HG03575 (cell line): ENCODE measurements at regions not wholly inside any gene's neighbourhood (a gene's known extent, or its start where the extent isn't known, plus 50 kb on each side); places are given as distances from the start of the nearest gene placed in this dataset.

ENCODE experiments used
- ATAC-seq: cut with Tn5 transposase; IDR thresholded peaks from one replicate; pipeline ENCODE4 v1.9.1; 2021; ENCODE audit not compliant: unreplicated experiment, insufficient number of reproducible peaks, low FRiP score; ENCODE audit errors: extremely low read depth

DNA sequence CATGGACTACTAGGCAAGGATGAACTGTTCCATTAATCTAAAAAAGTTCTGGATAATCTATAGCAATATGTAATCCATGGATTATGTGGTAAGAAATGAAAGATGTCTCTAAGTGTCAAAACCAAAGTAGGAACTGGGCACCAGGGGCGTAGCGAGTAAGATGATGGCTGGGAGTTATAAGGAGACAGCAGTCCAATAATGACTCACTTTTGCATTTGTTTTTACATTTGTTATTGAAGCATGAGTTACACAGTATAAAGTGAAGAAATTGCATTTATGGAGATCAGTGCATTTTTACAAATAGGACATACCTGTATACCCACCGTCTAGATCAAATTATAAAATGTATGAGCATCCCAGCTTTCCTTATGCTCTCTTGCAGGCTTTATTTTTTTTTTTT, 878.5 kb upstream of the MAP3K7 start:
- no peak for ATAC-seq

DNA sequence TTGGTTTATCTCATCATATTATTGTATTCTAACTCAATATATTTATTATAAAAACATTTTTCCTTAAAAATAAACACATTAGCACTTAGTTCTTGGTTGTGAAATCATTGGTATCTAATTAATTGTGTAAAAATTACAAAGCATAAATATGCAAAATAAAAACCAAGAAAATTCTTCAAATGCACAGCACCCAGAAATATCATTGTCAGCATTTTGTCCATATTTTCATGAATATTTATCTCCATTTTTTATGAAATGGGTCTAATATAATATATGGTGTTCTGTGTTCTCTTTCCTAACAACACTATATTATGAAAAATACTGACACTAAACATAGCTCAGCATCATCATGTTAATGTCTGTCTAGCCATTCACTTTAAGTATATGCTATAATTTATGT, 877.8 kb upstream of the MAP3K7 start:
- no peak for ATAC-seq

DNA sequence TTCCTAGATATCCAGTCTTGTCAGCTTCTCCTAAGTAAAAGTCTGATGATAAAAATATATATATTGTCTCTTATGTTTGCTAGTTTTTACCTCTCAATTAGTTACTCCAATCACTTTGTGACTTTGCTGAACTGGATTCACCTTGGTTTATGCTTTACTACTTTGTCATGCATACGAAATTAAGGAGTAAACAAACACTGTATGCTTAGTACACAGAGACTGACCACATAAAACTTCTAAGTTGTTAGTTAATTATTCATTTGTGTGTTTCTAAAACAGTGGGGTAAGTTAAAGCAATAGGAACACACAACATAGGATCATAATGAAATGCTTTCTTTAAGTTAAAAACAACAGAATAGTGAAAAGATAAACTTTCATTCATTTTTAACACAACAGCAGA, 877.3 kb upstream of the MAP3K7 start:
- no peak for ATAC-seq

DNA sequence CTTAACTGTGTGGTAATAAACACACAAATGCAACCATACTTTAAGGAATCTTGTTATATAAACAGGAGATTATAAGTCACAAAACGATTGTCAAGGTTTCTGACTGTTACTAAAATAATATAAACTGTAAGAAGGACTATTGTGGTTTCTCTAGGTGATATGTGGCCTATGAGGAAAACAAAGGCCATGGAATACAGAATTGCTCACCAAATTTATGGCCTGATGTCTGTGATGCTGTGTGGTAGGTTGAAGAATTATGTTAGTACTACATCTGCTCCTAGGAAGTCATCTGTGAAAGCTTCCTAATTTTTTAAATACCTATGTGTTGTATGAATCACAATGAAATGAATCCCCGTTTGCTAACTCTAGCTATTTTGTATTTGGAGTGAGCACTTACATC, 875.4 kb upstream of the MAP3K7 start:
- ATAC-seq, result no peak

- no peak for ATAC-seq
These were observed 866.5 kb upstream of the MAP3K7 start for GRCh38 chr6:91453224-91453878.

GRCh38 chr6:91449539-91449938, 862.7 kb upstream of the MAP3K7 start:
- ATAC-seq, result no peak

DNA sequence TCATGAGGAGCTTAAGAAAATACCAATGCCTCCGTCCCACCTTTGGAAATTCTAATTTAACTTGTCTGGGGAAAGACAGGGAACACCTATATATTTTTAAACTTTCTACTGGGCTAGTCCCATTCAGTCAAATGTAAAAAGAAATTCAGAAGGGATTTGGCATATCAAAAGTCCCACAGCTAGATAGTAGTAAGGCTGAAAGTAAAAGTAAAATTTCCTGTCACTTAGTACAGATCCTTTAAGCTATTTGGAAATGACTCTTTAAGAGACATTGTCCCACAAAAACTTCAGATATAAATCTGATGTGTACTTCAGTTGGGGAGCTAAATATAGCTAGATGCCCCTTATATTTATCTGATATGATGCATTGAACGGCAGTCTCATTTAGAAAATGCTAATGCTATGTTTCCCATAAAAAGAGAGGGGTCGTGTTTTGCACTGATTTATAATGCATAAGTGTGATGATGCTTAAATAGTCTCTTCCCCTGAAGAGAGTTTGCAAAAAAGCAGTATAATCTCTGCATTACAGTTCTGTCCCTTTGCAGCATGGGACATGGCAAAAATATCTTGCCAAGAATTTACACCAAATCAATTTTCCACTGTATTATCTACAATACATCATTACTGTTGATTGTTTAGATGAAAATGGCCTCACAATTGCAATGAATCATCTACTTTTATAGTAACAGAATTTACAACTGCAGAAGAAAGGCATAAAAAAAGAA, 860.8 kb upstream of the MAP3K7 start:
- ATAC-seq, result peak; percentile 50

- ATAC-seq, result no peak
These were observed 860.2 kb upstream of the MAP3K7 start for GRCh38 chr6:91447081-91447480.

GRCh38 chr6:91443405-91443804, 856.5 kb upstream of the MAP3K7 start:
- ATAC-seq, result no peak

DNA sequence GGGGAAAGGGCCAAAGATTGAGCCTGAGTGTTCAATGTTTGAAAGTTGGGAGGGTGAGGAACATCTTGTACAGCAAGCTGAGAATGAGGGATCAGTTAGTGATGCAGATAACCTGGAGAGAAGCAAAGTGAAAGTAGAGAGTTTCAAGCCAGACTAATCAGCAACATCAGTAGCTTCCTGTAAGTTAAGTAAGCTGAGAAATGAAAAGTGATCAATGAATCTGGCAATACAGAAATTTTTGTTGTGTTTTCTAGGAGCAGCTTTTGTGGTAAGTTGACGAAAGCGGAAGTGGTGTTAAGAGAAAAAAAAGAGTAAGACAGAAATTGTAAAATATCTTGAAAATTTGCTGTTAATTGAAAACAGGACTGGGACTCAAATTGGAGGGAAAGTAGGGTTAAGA, 855.5 kb upstream of the MAP3K7 start:
- no peak for ATAC-seq

DNA sequence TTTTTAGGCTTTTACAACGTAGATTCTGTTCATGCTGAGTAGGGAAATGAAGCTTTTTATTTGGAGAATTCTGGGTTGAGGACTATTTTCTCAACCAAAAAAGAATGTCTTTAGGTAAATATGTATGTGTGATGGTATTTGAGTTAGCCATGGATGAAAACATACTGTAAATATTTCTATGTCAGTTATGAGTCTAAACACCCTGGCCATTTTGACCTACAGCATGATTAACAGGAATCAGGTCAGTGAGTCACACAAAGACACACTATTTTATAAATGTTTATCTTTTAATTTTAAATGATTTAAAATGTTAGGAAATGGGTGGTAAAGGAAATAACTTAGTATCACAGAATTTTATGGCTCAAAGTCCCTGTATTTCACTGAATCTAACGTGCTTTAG, 851.7 kb upstream of the MAP3K7 start:
- ATAC-seq, result no peak

GRCh38 chr6:91437315-91437729, 850.5 kb upstream of the MAP3K7 start:
- no peak for ATAC-seq

GRCh38 chr6:91436448-91436847, 849.6 kb upstream of the MAP3K7 start:
- no peak for ATAC-seq

DNA sequence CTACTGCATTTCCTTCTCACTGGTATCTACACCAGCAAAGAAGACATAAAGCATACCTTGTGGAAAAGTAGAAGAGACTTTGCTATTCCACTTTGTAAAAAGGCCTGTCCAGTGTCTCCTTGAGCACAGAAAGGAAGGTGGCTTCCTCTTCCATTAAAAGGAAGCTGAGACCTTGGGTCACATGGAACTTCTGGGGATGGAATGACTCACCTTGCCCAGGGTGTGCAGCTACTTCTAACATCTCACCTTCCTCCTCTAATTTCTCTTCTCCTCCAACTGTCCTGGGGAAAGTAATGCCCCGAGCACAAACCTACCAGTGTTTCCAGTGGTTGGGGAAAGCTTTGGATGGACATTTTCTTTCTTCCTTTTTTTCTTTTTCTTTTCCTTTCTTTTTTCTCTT, 848.8 kb upstream of the MAP3K7 start:
- ATAC-seq, result no peak

- no peak for ATAC-seq
These were observed 847.7 kb upstream of the MAP3K7 start for GRCh38 chr6:91434576-91434975.

- ATAC-seq, result no peak
These were observed 847.0 kb upstream of the MAP3K7 start for GRCh38 chr6:91433660-91434534.

DNA sequence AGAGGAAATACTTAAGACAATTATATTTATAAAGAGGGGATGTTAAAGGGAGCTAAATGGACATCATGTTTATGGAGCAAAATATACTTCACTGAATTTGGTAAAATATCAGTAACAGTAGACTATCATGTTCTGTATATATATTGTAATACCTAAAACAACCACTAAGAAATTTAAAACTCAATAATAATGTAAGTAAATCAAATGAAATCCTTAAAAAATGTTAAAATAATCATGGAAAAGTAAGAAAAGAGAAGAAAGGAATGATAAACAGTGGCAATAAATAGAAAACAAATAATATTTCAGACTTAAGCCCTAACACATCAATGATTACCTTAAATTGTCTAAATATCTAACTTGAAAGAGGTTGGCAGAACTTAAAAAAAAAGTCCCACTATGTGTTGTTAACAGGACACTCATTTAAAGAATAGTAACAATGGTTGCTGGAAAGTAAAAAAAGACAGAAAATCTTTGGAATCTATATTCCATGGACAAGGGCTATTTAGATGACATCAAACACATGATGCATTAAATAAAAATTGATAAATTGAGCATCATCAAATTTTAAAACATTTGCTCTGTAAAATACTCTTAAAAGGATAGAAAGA, 842.2 kb upstream of the MAP3K7 start:
- no peak for ATAC-seq

DNA sequence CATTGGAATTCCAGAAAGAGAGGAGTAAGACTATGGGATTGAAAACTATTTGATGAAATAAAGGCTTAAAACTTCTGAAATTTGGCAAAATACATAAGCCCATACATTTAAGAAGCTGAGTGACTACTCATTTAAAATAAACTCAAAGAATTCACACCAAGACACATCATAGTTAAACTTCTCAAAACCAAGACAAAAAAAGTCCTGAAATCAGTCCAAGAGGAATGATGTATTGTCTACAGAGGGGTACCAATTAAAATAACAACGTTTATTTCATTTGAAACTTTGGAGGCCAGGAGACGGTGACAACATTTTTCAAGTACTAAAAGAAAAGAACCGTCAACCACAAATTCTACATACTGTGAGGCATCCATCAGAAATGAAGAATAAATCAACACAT, 841.4 kb upstream of the MAP3K7 start:
- ATAC-seq, result no peak

DNA sequence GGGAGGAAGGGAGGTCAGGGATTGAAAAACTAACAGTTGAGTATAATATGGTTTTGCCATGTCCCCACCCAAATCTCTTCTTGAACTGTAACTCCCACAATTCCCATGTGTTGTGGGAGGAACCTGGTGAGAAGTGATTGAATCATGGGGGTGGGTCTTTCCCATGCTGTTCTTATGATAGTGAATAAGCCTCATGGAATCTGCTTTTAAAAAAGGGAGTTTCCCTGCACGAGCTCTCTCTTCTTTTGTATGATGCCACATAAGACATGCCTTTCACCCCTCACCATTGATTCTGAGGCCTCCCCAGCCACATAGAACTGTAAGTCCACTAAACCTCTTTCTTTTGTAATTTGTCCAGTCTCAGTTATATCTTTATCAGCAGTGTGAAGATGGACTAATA, 833.4 kb upstream of the MAP3K7 start:
- ATAC-seq, result no peak
